GM20431 (cell line): ENCODE measurements at regions not wholly inside any gene's neighbourhood (a gene's known extent, or its start where the extent isn't known, plus 50 kb on each side); places are given as distances from the start of the nearest gene placed in this dataset.

Experiments
- in situ Hi-C: fragments of 300-500 bp; cut with MseI, MboI; formaldehyde crosslinking; loops from one replicate; pipeline ENCODE4 v1.15.0; 2020; ENCODE audit warnings: low sequenced_read_pairs; ENCODE audit not compliant: unreplicated experiment

DNA sequence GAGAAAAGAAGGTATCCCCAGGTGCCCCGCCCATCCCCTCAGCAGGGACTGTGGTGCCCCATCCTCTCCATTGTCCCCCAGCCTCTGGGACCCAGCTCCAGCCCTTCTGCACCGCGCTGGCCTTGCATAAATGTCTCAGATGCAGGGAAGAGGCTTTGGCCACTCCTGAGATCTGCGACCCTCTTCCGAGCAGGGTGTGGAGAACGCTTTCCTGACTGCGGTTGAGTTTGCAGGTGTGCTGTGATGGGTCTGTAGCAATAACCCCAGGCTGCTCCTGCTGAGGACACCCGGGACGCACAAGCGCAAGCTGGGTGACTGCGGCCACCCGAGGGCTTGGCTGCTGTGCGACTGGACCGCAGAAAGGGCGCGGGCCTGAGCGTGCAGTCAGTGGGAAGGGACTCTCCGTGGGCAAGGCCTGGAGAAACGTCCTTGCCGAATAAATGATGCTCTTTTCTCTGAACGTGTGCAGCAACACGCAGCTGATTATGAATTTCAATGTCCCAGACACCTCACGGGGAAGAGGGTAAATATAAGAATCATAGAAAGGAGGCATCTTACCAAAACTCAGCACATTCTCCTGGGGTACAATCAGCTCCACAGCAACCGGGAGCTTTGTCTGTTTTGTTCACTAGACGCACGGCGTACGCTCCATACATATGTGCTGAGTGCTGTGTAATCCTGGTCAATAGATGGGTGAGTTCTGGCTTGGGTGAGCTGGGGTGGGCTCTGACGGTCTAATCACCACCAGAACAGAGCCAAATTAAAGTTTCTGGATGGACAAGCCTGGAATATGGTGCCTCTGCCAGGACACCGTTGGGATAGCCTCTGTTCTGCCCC, 67.5 kb upstream of the ZNF516 start:
- in situ Hi-C loops: no loop called here

DNA sequence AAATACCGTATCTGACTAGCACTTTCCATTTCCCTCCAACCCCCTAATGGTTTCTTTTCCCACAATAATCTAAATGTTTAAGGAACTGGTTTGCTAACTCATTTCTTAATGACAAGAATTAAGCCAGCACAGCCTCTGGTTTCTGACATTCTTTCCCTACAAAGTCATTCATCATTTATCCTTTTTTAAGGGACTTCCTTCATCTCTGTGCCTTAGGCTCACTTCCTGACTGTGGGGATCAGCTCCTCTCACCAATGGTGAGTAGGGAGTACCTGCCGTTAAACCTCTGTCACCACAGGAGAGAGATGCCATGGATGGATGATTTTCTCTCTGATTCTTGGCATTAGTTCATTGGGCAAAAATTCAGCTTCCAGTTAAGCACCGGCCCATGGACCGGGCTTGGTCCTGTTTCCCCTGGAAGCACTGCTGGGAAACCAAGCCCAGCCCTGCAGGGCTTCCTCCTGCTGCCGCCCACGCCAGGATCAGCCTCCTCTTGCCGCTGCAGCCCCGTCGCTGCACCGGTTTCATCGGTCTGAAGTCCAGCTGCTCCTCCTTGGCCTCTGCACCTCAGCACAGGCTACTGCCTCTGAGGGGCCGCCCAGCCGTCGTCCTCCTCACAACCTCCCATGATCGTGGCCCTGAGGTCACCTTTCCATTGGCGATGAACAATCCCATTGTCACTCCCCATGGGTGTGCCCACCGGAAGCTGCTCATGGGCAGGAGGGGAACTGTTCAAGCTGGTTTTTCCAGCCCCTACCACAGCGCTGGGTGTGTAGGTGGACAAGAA, 64.0 kb upstream of the ZNF516 start:
- in situ Hi-C loops: no loop called here

DNA sequence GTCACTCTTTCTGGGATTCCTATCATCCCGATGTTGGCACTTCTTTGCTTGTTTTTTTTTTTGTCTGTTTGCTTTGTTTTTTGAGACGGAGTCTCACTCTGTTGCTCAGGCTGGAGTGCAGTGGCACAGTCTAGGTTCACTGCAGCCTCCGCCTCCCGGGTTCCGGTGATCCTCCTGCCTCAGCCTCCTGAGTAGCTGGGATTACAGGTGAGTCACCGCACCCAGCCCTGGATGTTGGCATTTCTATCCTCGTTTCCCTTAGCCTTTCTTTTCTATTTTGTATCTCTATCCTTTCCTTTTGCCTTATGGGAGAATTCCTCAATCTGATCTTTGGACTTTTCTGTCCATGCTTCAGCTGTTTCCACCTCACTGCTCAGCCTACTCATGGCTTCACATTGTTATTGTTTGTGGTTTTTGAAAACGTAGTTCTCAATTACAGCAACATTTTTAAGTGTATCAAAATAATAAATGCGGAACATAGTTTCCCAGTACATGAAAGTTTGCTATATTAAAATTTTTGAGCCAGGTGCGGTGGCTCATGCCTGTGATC, 62.1 kb upstream of the ZNF516 start:
- in situ Hi-C loops: no loop called here

DNA sequence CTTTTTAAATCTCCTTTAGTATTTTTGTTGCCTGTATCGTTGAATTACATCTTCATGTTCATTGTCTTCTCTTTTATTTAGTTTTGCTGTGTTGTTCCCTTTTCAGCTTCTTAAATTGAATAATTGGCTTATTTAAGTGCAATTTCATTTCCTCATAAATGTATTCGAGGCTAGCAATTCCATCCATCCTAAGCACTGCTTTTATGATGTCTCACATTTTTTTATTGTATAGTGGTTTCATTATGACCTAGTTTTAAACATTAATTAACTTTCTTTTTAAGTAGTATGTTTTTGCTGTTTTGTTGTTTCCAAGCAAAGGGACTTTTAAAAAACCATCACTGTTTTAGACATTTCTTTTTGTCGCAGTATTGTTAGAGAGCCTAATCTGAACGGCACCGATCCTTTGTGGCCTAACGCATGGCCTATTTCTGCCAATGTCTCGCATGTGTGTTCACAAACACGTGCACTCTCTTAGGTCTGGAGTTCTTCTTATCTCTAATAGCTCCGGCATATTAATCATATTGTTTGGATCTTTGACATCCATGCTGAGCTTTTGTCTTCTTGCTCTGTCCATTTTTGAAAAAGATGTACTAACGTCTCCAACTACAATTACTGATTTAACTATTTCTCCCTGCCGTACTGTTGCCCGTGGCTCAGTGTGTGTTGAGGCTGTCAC, 59.6 kb upstream of the ZNF516 start:
- in situ Hi-C loops: no loop called here

DNA sequence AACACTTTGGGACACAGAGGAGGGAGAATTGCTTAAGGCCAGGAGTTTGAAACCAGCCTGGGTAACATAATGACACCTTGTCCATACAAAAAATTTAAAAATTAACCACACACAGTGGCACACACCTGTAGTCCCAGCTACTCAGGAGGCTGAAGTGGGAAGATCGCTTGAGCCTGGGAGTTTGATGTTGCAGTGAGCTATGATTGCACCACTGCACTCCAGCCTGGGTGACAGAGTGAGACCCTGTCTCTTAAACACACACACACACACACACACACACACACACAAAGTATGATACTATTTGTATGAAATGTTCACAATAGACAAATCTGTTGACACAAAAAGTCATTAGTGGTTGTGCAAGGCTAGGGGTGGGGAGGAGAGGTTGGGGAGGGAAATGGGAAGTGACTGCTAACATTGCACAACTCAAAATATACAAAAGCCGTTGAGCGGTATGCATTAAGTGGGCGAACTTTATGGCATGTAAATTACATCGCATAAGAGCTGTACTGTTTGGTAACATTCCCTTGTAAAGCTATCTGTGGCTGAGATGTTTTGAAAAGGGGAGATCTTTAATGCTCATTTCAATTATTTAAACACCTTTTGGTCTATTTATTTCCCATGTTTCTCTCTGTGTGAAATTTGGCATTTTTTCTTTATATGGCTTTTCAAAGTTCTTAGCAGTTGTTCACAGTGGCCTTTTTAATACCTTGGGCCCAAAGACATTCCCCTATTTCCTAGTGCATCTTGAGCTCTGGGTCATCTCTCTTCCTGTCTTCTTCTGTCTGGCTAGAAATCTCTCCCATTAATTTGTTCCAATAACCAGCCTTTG, 58.9 kb upstream of the ZNF516 start:
- in situ Hi-C loops: no loop called here

DNA sequence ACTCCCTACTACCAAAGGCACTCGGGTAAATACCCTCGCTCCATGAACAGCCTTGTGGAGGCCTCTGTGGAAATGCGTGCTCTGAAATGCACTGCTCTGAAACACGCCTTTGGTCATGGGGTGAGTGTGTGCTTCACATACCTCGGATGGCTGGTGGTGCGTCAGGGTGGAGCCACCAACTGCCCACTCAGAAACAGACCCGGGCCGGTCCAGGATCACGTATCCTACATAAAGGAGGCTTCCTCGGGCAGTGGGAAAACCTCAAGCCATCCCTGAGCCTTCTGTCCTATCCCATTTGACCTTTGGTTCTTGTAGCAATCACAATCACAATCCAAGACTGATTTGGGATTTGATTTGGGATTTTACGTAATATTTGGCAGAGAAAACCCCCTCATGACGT, 53.5 kb upstream of the ZNF516 start:
- in situ Hi-C loops: no loop called here

DNA sequence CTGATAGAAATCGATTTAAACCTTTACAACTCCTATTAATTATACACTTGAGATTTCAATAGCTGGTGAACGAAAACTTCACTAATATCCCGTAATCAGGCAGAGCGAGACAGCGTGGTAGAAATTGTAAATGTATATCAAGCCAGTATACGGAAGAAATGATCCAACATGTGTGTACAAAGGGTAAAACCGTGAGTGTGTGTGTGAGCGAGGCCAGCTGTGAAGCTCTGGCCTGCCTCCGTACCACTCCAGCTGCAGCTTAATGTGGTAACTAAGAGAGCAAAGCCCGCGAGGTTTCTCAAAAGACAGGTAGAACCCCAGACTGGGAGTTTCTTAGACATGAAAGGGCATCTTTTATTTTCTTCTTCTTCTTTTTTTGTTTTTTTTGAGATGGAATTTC, 52.3 kb upstream of the ZNF516 start:
- in situ Hi-C loops: no loop called here

DNA sequence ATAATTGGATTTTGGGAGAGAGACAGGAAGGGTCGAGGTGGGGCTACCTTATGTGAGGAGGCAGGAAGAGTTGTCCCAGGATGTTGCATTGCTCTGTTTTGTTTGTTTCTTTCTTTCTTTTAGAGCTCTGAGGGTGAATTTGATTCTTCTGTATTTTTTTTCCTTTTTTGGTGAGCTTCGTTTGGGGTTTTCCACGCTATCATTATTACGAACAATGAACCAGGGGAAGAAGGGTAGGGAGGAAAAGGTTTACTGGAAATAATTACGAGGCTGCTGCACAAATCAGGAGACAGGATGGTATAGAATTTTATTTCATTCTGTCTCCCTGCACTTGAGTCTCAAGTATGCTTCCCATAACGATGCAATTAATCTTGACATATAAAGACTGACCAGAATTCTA, 51.4 kb upstream of the ZNF516 start:
- in situ Hi-C loops: no loop called here

DNA sequence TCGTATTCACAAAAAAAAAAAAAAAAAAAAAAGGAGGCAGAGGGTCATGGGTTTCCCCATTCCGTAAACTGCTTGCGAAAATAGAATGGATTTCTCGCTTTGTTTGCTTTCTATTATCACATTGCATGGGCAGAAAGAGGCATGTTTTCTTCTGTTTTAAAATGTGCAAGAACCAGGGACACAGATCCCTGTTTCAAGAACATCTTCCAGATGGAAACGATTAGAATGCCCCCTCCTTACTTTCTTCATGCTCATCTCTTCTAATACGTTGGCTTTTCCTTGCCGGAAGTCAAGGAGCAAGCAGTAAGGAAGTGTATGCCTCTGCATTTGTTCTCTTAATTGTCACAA, 51.0 kb upstream of the ZNF516 start:
- in situ Hi-C loops: no loop called here

DNA sequence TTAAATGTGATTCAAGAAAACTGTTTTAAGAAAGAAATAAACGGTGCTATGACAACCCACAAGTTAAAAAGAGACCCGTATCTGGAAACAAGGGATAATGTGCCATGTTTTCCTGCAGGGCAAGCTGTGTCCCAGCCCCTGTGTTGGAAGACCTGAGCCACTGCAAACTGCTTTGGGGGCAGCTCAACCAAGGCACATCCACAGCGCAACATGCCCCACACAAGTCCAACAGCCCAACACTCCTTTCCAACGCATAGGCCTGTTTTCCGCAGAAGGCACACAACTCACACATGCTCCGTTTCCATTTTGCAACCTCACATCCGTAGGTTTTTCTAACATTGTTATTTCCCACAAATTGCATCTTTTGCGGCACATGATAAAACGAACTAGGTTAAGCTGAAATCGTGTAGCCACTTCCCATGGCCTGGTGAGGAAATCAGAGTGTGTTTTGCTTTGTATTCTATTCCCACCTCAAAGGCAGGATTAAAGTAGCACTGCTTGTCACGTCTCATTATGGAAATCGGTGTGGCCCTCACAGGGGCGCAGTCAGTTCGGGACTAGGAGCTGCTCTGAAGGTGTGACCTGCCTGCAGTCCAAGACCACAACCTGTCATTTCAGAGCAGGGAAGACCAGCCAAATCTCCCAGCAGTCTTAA, 50.5 kb upstream of the ZNF516 start:
- in situ Hi-C loops: no loop called here

DNA sequence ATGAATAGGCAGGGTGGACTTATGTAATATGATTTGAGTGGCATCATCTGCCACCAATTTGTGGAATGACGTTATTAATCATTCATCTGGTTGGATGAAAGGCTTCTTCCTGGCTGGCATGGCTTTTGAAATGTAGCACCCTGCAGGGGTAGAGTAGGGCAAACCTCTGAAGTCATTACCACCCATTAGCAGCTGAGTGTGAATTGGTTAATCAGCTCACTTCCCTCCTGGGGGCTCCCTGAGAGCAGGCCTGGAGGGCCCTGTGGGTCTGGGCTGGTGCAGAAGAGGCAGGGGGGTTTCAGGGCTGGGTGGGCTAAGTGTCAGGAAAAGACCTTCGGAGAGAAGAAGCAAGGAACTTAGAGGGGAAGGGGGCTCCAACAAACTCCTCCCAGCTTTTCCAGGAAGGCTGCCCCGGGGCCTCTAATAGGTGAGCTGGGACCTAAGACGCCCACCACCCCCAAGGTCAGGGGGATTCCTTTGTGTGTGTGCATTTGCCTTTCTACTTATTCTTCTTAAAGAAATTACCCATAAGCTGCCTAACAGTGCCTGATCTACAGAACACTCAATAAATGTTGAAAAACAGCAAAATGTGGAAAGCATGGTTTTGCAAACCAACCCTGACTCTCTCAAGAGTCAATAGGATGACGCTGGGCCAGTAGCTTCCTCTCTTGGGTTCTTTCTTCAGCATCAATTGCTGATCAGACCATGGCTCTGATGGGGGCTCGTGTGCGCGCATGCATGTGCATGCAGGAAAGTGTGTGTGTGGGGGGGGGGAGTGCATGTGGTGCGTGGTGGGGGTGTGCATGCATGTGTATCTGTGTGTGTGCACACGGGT, 49.7 kb upstream of the ZNF516 start:
- in situ Hi-C loops: no loop called here
